GM08714 (cell line): ENCODE measurements at regions not wholly inside any gene's neighbourhood (a gene's known extent, or its start where the extent isn't known, plus 50 kb on each side); places are given as distances from the start of the nearest gene placed in this dataset.
"Not testable (repeated sequence)": the region's sequence is repeated elsewhere in the genome, so short reads cannot be mapped to it uniquely, and the experiment has no call there.

Experiments used
- H3K4me3 ChIP-seq: fragments of 200-500 bp; sonication (Bioruptor generic); 2 replicates; pipeline ENCODE4 v1.5.1; 2014; ENCODE audit warnings: mild to moderate bottlenecking, low read length, inconsistent platforms

DNA sequence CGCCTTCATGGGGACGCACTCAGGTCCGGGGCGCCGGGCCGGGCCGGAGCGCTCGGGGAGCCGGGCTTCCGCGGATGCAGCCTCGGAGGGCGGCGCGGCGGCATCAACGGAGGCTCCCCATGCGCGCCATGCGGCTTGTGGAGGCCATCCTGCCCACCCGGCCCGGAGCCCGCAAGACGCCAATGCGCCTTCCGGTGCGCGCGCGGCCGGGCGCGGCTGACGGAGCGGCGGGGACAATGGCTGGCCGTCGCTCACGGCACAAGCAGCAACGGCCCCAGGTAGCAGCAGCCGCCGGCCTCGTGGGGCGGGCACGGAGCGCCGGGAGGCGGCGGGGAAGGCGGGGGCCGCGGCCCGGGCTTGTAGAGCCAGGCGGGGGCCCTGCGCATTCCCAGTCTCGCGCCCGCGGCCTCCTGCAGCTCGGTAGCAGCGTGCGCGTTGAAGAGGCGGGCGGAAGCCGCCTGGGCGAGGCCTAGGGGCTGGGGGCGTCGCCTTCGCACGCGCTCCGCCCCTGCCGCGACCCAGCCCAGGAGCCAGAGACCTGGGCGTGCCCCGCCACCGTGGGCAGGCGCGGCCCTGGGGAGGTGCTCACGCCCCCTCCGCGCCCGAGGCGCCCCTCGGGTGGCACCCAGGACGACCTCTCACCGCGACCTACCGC, 168.6 kb upstream of the PRKX start:
- not testable (repeated sequence) for H3K4me3 ChIP-seq

DNA sequence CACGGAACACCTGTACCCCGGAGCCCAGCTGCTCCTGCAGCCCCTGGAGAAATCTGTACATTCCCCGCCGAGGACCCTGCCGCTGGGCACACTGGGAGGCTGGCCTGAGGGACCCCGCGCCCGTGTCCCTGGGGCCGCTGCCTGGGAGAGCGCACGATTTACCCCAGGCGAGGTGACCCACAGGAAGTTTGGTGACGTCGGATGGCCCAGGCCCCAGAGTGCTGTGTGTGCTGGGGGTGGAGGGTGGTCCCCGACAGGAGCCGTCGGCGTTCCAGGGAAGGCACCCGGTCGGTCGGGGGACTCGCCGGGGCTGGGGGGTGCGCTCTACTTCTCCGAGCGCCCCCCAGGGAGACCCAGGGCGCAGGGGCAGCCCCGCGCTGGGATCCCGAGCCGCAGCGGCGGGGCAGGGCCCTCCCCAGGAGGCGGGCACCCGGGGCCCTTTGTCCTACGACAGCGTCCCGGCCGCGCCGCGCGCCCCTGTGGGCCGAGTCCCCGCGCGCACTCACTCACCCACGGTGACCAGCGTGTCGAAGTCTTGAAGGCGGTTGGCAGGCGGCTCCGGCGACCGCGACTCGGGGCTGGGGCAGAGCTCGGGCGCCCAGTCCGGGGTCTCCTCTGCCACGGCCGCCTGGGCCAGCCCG, 167.9 kb upstream of the PRKX start:
- H3K4me3 ChIP-seq, result not testable (repeated sequence)

DNA sequence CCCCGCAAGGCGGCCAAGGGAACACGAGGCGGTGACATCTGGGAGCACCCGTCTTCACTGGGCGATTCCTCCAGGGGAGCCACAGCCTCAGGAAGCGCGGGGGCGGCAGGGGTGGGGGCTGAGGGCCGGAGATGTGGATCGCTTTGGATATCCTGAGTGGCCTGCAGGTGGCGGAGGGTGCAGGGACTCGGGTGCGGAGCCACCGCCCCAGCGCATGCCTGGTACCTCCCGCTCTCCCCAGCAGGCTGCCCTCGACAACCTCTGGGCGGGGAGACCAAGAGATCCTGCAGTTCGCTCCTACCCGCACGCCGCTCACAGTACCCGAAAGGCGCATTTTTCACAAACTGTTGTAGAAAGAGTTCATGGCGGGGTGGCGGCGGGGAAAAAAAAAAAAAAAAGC, 162.9 kb upstream of the PRKX start:
- H3K4me3 ChIP-seq, result not testable (repeated sequence)

DNA sequence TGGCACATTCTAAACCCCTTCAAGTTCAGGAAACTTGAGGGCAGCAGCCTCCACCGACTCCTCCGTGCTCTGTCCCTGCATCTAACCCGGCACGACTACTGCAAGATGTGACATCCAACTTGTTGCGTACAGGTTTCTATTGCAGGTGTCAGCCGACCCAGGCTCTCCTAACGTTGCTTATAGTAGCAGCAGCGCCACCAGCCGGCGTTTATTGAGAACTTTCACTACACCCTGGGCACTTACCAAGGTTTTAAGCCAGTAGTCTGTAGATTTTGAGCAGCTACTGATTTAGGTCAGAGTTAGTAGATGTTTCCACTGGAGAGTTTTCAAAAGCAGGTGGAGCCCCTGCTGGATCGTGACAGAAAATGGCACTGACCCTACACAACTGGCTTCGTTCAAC, 162.2 kb upstream of the PRKX start:
- H3K4me3 ChIP-seq, result not testable (repeated sequence)

DNA sequence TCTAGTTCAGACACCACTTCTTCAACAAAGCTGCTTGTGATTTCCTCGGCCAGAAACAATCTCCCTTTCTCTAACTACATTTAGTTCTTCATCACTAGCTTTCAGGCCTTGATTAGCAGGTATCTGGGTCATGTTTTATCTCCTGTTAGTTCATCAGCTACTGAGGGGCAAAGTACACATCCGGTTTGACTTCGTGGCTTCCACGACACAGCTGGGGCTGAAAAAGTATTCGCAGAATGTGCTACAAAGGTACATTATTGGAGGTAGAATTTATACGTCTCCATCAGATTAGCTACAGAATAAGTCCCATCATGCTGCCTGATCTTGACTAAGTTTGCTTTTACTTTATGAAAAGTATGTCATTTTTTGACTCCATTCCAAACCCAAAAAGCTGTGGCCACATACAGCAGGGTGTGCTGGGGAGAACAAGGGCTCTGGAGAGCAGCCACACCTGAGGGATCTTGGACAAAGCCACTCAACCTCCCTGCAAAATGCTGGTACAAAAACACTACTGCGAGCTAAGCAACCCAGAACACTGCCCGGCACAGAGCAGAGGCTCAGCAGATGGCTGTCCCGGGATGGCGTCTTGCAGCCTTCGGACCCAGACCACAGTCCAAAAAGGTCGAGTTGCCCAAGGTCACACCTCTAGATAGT, 158.9 kb upstream of the PRKX start:
- not testable (repeated sequence) for H3K4me3 ChIP-seq

DNA sequence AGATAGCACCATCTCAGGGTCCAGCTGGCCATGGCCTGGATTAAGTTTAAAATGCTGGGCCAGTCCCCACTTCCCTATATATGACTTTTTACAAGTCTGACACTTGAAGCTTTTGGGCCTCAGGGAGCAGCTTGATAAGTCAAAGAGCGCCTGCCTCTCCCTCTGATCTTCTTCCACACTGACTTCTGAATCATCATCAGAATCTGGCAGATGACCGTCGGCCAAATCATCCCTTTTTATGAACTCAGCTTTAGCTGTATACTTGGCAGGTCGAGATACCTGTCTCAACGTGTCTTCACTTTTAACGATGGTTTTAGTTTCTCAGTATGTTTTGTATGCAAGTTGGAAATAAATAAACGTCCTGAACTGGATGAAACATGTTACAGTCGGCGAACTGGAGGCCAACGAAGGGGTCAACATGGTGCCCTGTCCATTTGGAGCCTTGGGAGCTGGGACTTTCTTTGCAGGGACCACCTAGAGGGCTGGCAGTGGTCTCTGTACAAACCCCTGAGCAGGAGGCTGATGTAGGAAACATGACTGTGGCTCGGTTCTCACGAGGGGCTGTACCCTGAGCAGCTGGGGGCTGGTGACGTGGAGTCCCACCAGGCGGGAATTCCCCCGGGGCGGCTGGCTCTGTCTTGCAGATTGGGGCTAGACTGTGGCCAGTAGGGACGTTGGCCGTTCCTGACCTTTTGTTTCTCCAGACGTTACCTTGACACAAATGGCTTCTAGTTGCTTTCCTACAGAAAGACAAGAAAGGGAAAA, 153.8 kb upstream of the PRKX start:
- not testable (repeated sequence) for H3K4me3 ChIP-seq

DNA sequence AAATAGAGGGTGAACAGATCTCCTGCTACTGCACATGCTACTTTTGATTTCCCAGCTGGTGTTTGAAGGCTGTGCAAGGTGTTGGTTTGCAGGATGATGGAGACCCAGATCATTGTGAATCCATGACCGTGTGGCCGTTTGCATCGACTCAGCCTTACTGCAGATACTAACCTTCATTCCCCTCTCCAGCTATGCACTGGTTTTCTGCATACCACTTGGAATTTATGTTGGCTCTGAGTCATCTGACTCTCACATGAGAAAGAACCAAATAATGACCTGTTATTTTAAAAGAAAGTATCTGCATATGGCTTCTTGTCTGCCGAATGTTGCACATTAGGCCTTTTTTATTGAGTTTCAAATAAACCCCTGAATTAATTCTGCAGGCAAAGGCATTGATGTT, 144.9 kb upstream of the PRKX start:
- not testable (repeated sequence) for H3K4me3 ChIP-seq

DNA sequence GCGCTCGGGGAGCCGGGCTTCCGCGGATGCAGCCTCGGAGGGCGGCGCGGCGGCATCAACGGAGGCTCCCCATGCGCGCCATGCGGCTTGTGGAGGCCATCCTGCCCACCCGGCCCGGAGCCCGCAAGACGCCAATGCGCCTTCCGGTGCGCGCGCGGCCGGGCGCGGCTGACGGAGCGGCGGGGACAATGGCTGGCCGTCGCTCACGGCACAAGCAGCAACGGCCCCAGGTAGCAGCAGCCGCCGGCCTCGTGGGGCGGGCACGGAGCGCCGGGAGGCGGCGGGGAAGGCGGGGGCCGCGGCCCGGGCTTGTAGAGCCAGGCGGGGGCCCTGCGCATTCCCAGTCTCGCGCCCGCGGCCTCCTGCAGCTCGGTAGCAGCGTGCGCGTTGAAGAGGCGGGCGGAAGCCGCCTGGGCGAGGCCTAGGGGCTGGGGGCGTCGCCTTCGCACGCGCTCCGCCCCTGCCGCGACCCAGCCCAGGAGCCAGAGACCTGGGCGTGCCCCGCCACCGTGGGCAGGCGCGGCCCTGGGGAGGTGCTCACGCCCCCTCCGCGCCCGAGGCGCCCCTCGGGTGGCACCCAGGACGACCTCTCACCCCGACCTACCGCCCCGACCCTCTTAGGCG, 130.2 kb upstream of the PRKX start:
- not testable (repeated sequence) for H3K4me3 ChIP-seq

DNA sequence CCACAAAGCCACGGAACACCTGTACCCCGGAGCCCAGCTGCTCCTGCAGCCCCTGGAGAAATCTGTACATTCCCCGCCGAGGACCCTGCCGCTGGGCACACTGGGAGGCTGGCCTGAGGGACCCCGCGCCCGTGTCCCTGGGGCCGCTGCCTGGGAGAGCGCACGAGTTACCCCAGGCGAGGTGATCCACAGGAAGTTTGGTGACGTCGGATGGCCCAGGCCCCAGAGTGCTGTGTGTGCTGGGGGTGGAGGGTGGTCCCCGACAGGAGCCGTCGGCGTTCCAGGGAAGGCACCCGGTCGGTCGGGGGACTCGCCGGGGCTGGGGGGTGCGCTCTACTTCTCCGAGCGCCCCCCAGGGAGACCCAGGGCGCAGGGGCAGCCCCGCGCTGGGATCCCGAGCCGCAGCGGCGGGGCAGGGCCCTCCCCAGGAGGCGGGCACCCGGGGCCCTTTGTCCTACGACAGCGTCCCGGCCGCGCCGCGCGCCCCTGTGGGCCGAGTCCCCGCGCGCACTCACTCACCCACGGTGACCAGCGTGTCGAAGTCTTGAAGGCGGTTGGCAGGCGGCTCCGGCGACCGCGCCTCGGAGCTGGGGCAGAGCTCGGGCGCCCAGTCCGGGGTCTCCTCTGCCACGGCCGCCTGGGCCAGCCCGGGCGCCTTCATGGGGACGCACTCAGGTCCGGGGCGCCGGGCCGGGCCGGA, 129.5 kb upstream of the PRKX start:
- peak overlapping the region; percentile 39; the same call in 1 of the 2 replicates for H3K4me3 ChIP-seq

DNA sequence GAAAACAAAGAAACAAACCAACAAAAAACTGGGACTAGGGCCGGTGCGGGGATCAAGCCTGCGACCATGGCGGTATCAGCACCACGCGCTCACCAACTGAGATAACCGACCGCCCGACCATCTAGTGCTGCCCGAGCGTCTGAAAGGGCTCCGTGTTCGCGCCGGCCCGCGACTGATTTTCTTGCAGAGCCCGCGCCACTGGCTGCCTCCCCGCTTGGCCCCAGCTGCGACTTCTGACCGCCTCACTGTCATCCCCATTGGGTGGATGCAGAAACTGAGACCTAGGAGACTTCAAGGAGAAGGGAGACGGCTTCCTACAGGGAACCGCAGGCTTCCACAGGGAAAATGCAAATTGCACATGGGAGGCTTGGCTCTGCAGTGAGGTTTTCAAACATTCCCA, 125.3 kb upstream of the PRKX start:
- H3K4me3 ChIP-seq, result not testable (repeated sequence)

DNA sequence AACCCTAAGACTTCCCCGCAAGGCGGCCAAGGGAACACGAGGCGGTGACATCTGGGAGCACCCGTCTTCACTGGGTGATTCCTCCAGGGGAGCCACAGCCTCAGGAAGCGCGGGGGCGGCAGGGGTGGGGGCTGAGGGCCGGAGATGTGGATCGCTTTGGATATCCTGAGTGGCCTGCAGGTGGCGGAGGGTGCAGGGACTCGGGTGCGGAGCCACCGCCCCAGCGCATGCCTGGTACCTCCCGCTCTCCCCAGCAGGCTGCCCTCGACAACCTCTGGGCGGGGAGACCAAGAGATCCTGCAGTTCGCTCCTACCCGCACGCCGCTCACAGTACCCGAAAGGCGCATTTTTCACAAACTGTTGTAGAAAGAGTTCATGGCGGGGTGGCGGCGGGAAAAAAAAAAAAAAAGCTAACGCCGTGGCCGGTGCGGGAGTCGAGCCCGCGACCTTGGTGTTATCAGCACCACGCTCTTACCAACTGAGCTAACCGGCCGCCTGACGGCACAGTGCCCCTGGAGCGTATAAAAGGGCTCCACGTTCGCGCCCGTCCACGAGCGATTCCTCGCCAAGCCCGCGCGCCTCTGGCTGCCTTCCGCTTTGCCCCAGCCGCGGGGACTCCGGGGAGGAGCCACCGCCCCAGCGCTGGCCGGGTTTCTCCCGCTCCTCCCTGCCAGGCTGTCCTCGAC, 124.7 kb upstream of the PRKX start:
- not testable (repeated sequence) for H3K4me3 ChIP-seq

DNA sequence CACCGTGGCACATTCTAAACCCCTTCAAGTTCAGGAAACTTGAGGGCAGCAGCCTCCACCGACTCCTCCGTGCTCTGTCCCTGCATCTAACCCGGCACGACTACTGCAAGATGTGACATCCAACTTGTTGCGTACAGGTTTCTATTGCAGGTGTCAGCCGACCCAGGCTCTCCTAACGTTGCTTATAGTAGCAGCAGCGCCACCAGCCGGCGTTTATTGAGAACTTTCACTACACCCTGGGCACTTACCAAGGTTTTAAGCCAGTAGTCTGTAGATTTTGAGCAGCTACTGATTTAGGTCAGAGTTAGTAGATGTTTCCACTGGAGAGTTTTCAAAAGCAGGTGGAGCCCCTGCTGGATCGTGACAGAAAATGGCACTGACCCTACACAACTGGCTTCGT, 123.8 kb upstream of the PRKX start:
- H3K4me3 ChIP-seq, result not testable (repeated sequence)

DNA sequence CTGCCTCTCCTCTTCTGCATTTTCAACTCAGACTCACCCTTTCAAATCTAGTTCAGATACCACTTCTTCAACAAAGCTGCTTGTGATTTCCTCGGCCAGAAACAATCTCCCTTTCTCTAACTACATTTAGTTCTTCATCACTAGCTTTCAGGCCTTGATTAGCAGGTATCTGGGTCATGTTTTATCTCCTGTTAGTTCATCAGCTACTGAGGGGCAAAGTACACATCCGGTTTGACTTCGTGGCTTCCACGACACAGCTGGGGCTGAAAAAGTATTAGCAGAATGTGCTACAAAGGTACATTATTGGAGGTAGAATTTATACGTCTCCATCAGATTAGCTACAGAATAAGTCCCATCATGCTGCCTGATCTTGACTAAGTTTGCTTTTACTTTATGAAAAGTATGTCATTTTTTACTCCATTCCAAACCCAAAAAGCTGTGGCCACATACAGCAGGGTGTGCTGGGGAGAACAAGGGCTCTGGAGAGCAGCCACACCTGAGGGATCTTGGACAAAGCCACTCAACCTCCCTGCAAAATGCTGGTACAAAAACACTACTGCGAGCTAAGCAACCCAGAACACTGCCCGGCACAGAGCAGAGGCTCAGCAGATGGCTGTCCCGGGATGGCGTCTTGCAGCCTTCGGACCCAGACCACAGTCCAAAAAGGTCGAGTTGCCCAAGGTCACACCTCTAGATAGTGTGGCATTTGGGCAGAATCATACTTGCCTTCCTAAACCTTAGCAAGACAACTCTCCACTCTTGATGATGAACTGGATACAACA, 120.5 kb upstream of the PRKX start:
- H3K4me3 ChIP-seq, result not testable (repeated sequence)

DNA sequence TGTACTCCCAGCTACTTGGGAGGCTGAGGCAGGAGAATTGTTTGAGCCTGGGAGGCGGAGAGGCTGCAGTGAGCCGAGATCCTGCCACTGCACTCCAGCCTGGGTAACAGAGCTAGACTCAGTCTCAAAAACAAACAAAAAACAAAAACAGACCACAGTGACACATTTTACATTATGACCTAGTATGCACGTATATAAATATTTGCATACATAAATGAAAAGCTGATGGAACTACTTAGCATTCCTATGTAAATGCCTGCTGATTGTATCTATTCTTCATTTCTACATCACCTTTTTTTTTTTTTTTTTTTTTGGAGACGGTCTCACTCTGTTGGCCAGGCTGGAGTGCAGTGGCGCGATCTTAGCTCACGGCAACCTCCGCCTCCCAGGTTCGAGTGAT, 116.6 kb upstream of the PRKX start:
- not testable (repeated sequence) for H3K4me3 ChIP-seq

DNA sequence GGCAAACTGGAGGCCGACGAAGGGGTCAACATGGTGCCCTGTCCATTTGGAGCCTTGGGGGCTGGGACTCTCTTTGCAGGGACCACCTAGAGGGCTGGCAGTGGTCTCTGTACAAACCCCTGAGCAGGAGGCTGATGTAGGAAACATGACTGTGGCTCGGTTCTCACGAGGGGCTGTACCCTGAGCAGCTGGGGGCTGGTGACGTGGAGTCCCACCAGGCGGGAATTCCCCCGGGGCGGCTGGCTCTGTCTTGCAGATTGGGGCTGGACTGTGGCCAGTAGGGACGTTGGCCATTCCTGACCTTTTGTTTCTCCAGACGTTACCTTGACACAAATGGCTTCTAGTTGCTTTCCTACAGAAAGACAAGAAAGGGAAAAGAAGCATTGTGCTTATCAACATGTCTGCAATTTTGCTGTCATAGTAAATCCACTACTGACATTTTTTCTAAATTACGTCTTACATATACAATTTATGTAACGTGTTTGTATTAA, 115.6 kb upstream of the PRKX start:
- not testable (repeated sequence) for H3K4me3 ChIP-seq

DNA sequence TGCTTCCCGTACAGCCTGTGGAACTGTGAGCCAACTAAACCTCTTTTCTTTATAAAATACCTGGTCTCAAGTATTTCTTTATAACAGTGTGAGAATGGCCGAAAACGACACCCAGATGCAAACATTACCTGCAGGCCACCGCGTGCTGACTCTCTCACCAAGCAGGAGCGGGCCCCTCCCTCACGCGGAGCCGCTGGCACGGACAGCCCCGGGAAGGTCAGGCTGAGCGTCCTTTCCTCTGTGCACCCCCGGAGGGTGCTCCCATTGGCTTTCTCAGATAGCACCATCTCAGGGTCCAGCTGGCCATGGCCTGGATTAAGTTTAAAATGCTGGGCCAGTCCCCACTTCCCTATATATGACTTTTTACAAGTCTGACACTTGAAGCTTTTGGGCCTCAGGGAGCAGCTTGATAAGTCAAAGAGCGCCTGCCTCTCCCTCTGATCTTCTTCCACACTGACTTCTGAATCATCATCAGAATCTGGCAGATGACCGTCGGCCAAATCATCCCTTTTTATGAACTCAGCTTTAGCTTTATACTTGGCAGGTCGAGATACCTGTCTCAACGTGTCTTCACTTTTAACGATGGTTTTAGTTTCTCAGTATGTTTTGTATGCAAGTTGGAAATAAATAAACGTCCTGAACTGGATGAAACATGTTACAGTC, 115.1 kb upstream of the PRKX start:
- H3K4me3 ChIP-seq, result not testable (repeated sequence)

DNA sequence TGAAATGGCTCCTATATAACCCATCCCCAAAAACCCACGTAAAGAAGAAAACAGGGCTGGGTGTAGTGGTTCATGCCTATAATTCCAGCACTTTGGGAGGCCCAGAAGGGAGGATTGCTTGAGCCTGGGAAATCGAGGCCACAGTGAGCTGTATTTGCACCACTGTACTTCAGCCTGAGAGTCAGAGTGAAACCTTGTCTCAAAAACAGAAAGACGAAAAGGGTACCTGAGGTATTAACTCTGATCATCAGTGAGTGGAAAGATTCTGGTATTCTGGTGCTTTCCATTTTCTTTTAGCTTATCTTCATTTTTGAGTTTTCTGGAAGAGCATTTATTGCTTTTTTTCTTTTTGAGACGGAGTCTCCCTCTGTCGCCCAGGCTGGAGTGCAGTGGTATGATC, 110.6 kb upstream of the PRKX start:
- H3K4me3 ChIP-seq, result not testable (repeated sequence)
